Tibial artery (tissue), 4 donors: ENCODE measurements at regions not wholly inside any gene's neighbourhood (a gene's known extent, or its start where the extent isn't known, plus 50 kb on each side); places are given as distances from the start of the nearest gene placed in this dataset.

Source experiments
- DNase-seq, 2 donors: peaks; one replicate each; pipeline ENCODE4 v3.0.0-alpha.2; 2019
- H3K27ac ChIP-seq, 2 donors: fragments of 200-600 bp; sonication (generic) in 1 of 2; 1 replicate in 1 of 2; 2 replicates in 1 of 2; pipeline ENCODE4 v1.5.1; 2018 to 2019; ENCODE audit warnings: mild to moderate bottlenecking in 1 of 2
- H3K27me3 ChIP-seq, 2 donors: fragments of 200-600 bp; sonication (generic) in 1 of 2; one replicate each; pipeline versions ENCODE4 v1.5.1 to v1.6.0; 2016 to 2019
- H3K36me3 ChIP-seq, 3 donors: fragments of 200-600 bp; sonication (generic) in 2 of 3; one replicate each; pipeline ENCODE4 v1.5.1; 2016 to 2019; ENCODE audit warnings: mild to moderate bottlenecking in 2 of 3
- H3K4me1 ChIP-seq, 4 donors: fragments of 200-600 bp; sonication (generic) in 2 of 4; 1 replicate in 3 of 4; 2 replicates in 1 of 4; pipeline ENCODE4 v1.5.1; 2016 to 2019
- H3K4me3 ChIP-seq, 2 donors: fragments of 200-600 bp; sonication (generic) in 1 of 2; 1 replicate in 1 of 2; 2 replicates in 1 of 2; pipeline ENCODE4 v1.5.1; 2018 to 2019; ENCODE audit warnings: mild to moderate bottlenecking in 2 of 2
- H3K9me3 ChIP-seq, 3 donors: fragments of 200-600 bp; sonication (generic) in 1 of 3; one replicate each; pipeline ENCODE4 v1.5.1; 2016 to 2019
- intact Hi-C: fragments of 100-400 bp; cut with DNase I; formaldehyde crosslinking; loops from one replicate; pipeline ENCODE4 v1.15.0; 2023; ENCODE audit warnings: low total_unique reads
- TF ChIP-seq, protein P1 (sequence below), 2 experiments: fragments of 200-600 bp in 1 of 2; fragments of 450-650 bp in 1 of 2; IDR thresholded peaks; one replicate each; pipeline ENCODE4 v1.5.1; 2017 to 2019; ENCODE audit warnings: antibody characterized with exemption in 2 of 2, mild to moderate bottlenecking in 1 of 2, moderate library complexity in 1 of 2

DNA sequence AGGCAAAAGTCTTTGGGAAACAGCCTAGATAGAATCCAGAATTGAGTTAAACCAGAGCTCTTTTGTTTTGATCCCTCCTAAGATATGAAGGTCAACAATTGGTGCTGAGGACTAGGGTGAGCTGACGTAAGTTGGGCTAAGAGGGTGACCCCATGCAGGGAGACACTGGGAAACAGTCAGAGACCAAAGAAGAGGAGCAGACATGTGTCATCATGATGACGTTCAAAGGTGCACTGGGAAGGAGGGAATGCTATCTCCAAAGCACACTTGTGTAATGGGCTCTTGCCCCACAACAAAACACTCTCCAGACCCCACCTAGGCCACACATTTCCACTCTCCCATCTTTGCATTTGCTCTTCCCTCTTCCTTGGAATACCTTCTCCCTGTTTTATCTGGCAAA is 481.4 kb downstream of the COG6 start:
- DNase-seq: no peak
- no peaks in the 10 kb centered on the region for H3K27me3 ChIP-seq
- TF ChIP-seq, protein P1, sequence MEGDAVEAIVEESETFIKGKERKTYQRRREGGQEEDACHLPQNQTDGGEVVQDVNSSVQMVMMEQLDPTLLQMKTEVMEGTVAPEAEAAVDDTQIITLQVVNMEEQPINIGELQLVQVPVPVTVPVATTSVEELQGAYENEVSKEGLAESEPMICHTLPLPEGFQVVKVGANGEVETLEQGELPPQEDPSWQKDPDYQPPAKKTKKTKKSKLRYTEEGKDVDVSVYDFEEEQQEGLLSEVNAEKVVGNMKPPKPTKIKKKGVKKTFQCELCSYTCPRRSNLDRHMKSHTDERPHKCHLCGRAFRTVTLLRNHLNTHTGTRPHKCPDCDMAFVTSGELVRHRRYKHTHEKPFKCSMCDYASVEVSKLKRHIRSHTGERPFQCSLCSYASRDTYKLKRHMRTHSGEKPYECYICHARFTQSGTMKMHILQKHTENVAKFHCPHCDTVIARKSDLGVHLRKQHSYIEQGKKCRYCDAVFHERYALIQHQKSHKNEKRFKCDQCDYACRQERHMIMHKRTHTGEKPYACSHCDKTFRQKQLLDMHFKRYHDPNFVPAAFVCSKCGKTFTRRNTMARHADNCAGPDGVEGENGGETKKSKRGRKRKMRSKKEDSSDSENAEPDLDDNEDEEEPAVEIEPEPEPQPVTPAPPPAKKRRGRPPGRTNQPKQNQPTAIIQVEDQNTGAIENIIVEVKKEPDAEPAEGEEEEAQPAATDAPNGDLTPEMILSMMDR (IDR thresholded peaks at IDR 0.05): no peak
- H3K36me3 ChIP-seq: no peaks in the 10 kb centered on the region
- H3K4me3 ChIP-seq: no peak overlapping the region
- H3K9me3 ChIP-seq: no peaks in the 10 kb centered on the region
- intact Hi-C loops: no loop called here
- no peak overlapping the region for H3K27ac ChIP-seq
- peaks cover 0 to 7% (median 0%) of the 10 kb centered on the region in 4 donors for H3K4me1 ChIP-seq

DNA sequence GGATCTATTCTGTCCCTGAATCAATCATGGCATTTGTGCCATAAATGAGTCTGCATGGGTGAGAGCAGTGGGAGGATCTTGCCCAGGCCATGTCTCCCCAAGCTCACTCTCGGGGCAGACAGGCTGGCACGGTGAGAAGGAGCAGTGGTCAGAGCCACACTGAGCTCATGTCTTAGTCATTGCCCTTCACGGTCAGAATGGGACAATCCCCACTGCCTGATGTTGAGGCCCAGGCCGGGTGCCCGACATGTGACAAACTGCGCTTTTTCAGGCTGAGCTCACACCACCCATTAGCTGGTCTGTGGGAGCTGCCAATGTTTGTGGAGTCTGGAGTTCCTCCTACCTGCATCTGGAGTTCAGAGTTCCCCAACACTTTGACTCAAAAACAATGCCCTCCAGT is 481.9 kb downstream of the COG6 start:
- no peak for DNase-seq
- TF ChIP-seq, protein P1 (IDR thresholded peaks at IDR 0.05): no peak

DNA sequence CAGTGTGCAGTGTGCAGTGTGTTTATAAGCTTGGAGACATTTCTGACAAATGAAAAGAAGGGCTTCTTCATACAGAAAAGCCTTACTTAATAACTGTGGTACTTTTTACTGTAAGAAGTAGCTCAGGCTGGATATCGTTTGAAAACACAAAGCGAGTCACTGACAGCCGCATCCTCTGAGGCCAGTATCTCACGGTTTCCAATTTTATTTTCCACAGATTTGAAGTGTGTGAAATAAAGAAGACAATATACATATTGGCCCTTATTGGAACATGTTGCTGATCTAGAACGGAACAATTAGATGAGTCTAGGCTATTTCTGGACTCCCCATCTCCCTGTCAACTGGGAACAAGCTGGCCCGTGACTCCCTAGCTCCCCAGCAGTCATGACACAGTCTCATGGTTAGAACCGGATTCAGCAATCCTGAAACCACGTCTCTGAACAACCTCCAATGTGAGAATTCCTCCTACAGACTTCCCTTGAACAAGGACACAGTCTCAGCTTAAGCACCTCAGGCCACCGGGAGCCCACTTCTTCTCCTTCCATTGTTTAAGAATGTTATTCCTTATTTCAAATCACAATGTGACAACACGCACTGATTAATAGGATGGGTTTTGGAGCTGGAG is 484.5 kb downstream of the COG6 start:
- H3K4me1 ChIP-seq: no peaks in the 10 kb centered on the region
- TF ChIP-seq, protein P1 (IDR thresholded peaks at IDR 0.05): no peak
- DNase-seq: no peak
- no peak overlapping the region for H3K4me3 ChIP-seq
- no peaks in the 10 kb centered on the region for H3K9me3 ChIP-seq
- no peaks in the 10 kb centered on the region for H3K27me3 ChIP-seq
- no peaks in the 10 kb centered on the region for H3K36me3 ChIP-seq
- no peak overlapping the region for H3K27ac ChIP-seq
- intact Hi-C loops: no loop called here

More for the DNA sequence above, 481.9 kb downstream of the COG6 start:
- peaks cover 0 to 7% (median 0%) of the 10 kb centered on the region in 4 donors for H3K4me1 ChIP-seq
- intact Hi-C loops: no loop called here
- no peak overlapping the region for H3K27ac ChIP-seq
- H3K9me3 ChIP-seq: no peaks in the 10 kb centered on the region
- no peaks in the 10 kb centered on the region for H3K36me3 ChIP-seq
- no peak overlapping the region for H3K4me3 ChIP-seq
- H3K27me3 ChIP-seq: no peaks in the 10 kb centered on the region

DNA sequence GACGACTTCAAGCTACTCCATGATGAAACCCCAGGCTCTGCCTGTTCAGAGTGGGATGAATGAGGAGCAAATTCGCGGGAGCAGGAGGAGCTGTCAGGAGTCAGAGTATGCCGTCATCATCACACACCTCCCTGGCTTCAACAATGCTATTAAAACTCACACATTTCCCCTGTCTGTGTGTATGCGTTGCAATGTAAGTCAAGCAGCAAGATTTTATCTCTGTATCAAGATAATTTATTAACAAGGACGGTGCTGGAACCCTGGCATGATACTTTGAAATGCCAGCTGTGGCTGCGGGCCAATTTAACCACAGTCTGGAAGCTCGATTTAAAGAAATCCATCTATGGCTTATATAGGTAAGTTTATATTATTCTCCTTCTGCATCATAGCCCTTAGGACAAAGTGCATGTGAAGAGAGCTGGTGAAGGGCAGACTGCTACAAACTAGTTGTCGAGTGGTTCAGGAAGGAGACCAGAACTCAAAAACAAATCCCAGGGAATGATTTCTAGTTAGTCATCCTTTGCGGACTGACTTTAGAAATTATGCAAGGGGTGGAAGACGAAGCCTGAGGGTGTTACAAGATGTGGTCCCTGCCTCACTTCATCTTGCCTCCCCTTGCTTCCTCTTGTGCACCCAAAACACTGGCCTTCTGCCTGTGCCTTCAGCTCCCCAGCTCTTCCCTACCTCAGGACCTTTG is 486.5 kb downstream of the COG6 start:
- Histone ChIP-seq H3K4me1 (no peaks in the 10 kb centered on the region), H3K9me3 (no peaks in the 10 kb centered on the region), H3K4me3 (no peak overlapping the region), H3K27me3 (no peaks in the 10 kb centered on the region), H3K27ac (no peak overlapping the region), H3K36me3 (no peaks in the 10 kb centered on the region)
- DNase-seq: no peak
- intact Hi-C loops: no loop called here
- TF ChIP-seq, protein P1 (IDR thresholded peaks at IDR 0.05): no peak

- no peaks in the 10 kb centered on the region for H3K36me3 ChIP-seq
- TF ChIP-seq, protein P1 (IDR thresholded peaks at IDR 0.05): no peak
- DNase-seq: no peak
- intact Hi-C loops: no loop called here
- H3K27ac ChIP-seq: no peak overlapping the region
- no peaks in the 10 kb centered on the region for H3K27me3 ChIP-seq
- no peaks in the 10 kb centered on the region for H3K4me1 ChIP-seq
- no peaks in the 10 kb centered on the region for H3K9me3 ChIP-seq
- H3K4me3 ChIP-seq: no peak overlapping the region
These were observed 487.6 kb downstream of the COG6 start for GRCh38 chr13:40143106-40143505.
